ENCODE measurements at regions not wholly inside any gene's neighbourhood (a gene's known extent, or its start where the extent isn't known, plus 50 kb on each side); places are given as distances from the start of the nearest gene placed in this dataset.

GRCh38 chr1:29944253-29944905 is 708.1 kb downstream of the PTPRU start:
- no peak for TF ChIP-seq MAZ (IDR thresholded peaks at IDR 0.05; ENCODE audit: borderline replicate concordance, low read depth, low read length)
- no peak for TF ChIP-seq CTCF (IDR thresholded peaks at IDR 0.05)
- TF ChIP-seq RAD21 (conservative IDR thresholded peaks at IDR 0.05 in 1 of 2, IDR thresholded peaks at IDR 0.05 in 1 of 2) = no peak
- no peak for TF ChIP-seq MAX (IDR thresholded peaks at IDR 0.05)
- TF ChIP-seq POLR2A (IDR thresholded peaks at IDR 0.05; ENCODE audit: low read length) = no peak
- TF ChIP-seq REST (IDR thresholded peaks at IDR 0.05) = no peak
